OCI-LY3 (cell line): ENCODE measurements at regions not wholly inside any gene's neighbourhood (a gene's known extent, or its start where the extent isn't known, plus 50 kb on each side); places are given as distances from the start of the nearest gene placed in this dataset.

ENCODE experiments used
- EZH2phosphoT487 ChIP-seq: fragments of 200-600 bp; shearing (Covaris generic); IDR thresholded peaks from 2 replicates; pipeline ENCODE4 v1.6.1; 2018; ENCODE audit warnings: antibody characterized with exemption, mixed run types, low read depth
- TF ChIP-seq, protein P1 (sequence below): fragments of 200-600, 300-600 bp; sonication (generic); IDR thresholded peaks from 2 replicates; pipeline ENCODE4 v1.5.1; 2014; ENCODE audit warnings: antibody characterized with exemption, low read length, low read depth

DNA sequence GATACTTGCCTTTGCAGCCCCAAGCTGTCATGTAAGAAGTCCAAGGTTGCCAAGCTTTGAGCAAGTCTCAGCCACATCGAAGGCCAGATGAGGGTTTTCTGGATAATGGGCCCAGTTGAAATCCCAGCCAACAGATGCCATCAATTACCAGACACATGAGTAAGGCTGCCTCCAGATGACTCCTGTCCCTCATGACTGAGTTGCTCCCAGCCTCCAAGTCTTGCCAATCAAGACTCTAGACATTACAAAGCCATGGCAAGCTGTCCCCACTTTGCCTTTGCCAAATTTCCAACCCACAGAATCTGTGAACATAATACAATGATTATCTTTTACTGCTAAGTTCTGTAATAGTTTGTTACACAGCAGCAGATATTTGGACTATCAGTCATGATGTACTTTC lies 76.8 kb upstream of the ARMC2 start:
- TF ChIP-seq, protein P1, sequence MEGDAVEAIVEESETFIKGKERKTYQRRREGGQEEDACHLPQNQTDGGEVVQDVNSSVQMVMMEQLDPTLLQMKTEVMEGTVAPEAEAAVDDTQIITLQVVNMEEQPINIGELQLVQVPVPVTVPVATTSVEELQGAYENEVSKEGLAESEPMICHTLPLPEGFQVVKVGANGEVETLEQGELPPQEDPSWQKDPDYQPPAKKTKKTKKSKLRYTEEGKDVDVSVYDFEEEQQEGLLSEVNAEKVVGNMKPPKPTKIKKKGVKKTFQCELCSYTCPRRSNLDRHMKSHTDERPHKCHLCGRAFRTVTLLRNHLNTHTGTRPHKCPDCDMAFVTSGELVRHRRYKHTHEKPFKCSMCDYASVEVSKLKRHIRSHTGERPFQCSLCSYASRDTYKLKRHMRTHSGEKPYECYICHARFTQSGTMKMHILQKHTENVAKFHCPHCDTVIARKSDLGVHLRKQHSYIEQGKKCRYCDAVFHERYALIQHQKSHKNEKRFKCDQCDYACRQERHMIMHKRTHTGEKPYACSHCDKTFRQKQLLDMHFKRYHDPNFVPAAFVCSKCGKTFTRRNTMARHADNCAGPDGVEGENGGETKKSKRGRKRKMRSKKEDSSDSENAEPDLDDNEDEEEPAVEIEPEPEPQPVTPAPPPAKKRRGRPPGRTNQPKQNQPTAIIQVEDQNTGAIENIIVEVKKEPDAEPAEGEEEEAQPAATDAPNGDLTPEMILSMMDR = no peak
- TF ChIP-seq EZH2phosphoT487 = no peak
